ENCODE measurements at regions not wholly inside any gene's neighbourhood (a gene's known extent, or its start where the extent isn't known, plus 50 kb on each side); places are given as distances from the start of the nearest gene placed in this dataset.

DNA sequence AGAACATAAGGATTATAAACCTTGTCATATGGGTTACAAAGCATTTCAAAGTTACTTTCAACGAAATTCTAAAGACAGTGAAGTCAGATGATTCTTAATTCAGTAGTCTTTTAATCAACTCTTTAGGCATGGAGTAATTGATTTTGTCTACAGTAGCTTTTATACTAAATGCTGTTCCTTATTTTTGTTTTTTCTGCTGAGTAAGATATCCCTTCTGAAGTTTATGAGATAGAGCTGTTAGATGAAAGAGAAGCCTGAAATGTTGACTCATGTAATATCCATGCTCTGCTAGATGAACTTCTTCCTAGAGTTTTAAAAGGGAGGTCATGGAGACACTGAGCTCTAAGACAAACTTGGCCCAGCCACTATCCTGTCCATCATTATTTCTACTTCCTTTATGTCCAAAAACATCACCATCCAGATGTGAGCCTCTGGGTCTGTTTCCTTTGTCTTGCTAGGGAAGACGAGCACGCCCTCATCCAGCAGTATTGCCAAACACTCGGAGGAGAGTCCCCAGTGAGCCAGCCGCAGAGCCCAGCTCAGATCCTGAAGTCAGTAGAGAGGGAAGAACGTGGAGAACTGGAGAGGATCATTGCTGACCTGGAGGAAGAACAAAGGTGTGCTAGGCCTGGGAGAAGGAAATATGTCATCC is 550.3 kb downstream of the UTRN start:
- TF ChIP-seq, protein P1, sequence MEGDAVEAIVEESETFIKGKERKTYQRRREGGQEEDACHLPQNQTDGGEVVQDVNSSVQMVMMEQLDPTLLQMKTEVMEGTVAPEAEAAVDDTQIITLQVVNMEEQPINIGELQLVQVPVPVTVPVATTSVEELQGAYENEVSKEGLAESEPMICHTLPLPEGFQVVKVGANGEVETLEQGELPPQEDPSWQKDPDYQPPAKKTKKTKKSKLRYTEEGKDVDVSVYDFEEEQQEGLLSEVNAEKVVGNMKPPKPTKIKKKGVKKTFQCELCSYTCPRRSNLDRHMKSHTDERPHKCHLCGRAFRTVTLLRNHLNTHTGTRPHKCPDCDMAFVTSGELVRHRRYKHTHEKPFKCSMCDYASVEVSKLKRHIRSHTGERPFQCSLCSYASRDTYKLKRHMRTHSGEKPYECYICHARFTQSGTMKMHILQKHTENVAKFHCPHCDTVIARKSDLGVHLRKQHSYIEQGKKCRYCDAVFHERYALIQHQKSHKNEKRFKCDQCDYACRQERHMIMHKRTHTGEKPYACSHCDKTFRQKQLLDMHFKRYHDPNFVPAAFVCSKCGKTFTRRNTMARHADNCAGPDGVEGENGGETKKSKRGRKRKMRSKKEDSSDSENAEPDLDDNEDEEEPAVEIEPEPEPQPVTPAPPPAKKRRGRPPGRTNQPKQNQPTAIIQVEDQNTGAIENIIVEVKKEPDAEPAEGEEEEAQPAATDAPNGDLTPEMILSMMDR (IDR thresholded peaks at IDR 0.05; ENCODE audit: insufficient read depth, low read length): no peak
- no peak overlapping the region for H3K4me3 ChIP-seq (ENCODE audit: low read depth, low read length)
- DNase-seq (ENCODE audit: low read depth): no peak

DNA sequence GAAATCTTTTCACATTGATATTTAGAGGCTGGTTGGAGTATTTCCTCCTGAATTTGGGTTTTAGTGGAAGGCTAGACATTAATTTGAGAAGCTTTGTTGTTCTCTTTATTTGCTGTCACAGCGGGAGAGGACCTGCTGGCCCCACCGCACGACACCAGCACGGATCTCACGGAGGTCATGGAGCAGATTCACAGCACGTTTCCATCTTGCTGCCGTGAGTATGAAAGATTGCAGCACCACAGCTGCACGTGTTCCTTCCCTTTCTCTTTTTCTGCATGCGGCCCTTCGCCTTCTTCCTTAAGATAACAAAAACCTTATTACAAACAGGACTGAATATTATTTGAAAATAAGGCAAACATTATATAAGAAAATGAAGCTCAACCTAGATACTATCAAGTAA is 555.5 kb downstream of the UTRN start:
- no peak overlapping the region for H3K4me3 ChIP-seq (ENCODE audit: low read depth, low read length)
- TF ChIP-seq, protein P1 (IDR thresholded peaks at IDR 0.05; ENCODE audit: insufficient read depth, low read length): no peak
- DNase-seq (ENCODE audit: low read depth): no peak

GRCh38 chr6:144843701-144844100 is 558.6 kb downstream of the UTRN start:
- TF ChIP-seq, protein P1 (IDR thresholded peaks at IDR 0.05; ENCODE audit: insufficient read depth, low read length): no peak
- no peak for DNase-seq (ENCODE audit: low read depth)
- no peak overlapping the region for H3K4me3 ChIP-seq (ENCODE audit: low read depth, low read length)

GRCh38 chr6:144844596-144844995 is 559.5 kb downstream of the UTRN start:
- no peak overlapping the region for H3K4me3 ChIP-seq (ENCODE audit: low read depth, low read length)
- no peak for DNase-seq (ENCODE audit: low read depth)
- TF ChIP-seq, protein P1 (IDR thresholded peaks at IDR 0.05; ENCODE audit: insufficient read depth, low read length): no peak

DNA sequence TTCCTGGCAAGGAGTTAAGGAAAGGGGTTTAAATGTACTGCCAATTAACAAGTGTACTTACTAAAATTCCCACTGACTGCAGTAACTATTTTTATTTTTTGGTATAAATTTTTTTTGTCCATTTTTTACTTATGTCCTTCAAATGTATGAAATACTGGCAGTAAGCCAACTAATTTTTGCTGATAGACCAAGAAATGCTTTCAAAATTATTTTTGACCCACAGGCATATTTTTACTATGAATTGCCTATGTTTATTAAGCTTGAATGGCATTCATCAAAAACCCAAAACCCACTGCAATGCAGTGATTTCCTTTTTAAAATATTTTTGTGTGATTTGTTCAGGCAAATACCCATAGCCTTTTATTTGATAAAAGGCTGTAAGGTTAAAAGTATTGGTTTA is 560.1 kb downstream of the UTRN start:
- TF ChIP-seq, protein P1 (IDR thresholded peaks at IDR 0.05; ENCODE audit: insufficient read depth, low read length): no peak
- DNase-seq (ENCODE audit: low read depth): peak; percentile 15
- no peak overlapping the region for H3K4me3 ChIP-seq (ENCODE audit: low read depth, low read length)

- H3K4me3 ChIP-seq (ENCODE audit: low read depth, low read length): no peak overlapping the region
- TF ChIP-seq, protein P1 (IDR thresholded peaks at IDR 0.05; ENCODE audit: insufficient read depth, low read length): no peak
- DNase-seq (ENCODE audit: low read depth): no peak
Measured at GRCh38 chr6:144847916-144848315, 562.8 kb downstream of the UTRN start.

- H3K4me3 ChIP-seq (ENCODE audit: low read depth, low read length): no peak overlapping the region
- TF ChIP-seq, protein P1 (IDR thresholded peaks at IDR 0.05; ENCODE audit: insufficient read depth, low read length): no peak
- no peak for DNase-seq (ENCODE audit: low read depth)
Measured at GRCh38 chr6:144849920-144850319, 564.8 kb downstream of the UTRN start.

Data from fibroblast of the aortic adventitia (primary cell).